GM12874 (cell line): ENCODE measurements at regions not wholly inside any gene's neighbourhood (a gene's known extent, or its start where the extent isn't known, plus 50 kb on each side); places are given as distances from the start of the nearest gene placed in this dataset.

Source experiments
- CTCF ChIP-seq: IDR thresholded peaks from 2 replicates; pipeline ENCODE4 v1.5.1; 2011; ENCODE audit warnings: low read depth, mild to moderate bottlenecking, control low read depth, low read length, moderate library complexity; ENCODE audit not compliant: insufficient read depth

GRCh38 chr18:78239090-78239457 is 740.5 kb upstream of the SALL3 start:
- no peak for TF ChIP-seq CTCF

GRCh38 chr18:78240101-78240500 is 739.5 kb upstream of the SALL3 start:
- TF ChIP-seq CTCF: no peak

- no peak for TF ChIP-seq CTCF
Measured at GRCh38 chr18:78240627-78241252, 738.9 kb upstream of the SALL3 start.

- TF ChIP-seq CTCF: no peak
Measured at GRCh38 chr18:78241535-78242253, 737.9 kb upstream of the SALL3 start.

- no peak for TF ChIP-seq CTCF
Measured at GRCh38 chr18:78242254-78242643, 737.4 kb upstream of the SALL3 start.

- TF ChIP-seq CTCF: no peak
Measured at GRCh38 chr18:78242806-78243205, 736.8 kb upstream of the SALL3 start.

GRCh38 chr18:78244779-78245178 is 734.8 kb upstream of the SALL3 start:
- no peak for TF ChIP-seq CTCF
